ENCODE measurements at regions not wholly inside any gene's neighbourhood (a gene's known extent, or its start where the extent isn't known, plus 50 kb on each side); places are given as distances from the start of the nearest gene placed in this dataset.

GRCh38 chr2:104432991-104433390 lies 420.9 kb upstream of the POU3F3 start:
- no peak for DNase-seq (ENCODE audit: low read depth, low spot score)
- no peaks in the 10 kb centered on the region for H3K9me2 ChIP-seq (ENCODE audit: insufficient read depth)
- intact Hi-C loops (cut with micrococcal nuclease): no loop called here
- H4K20me1 ChIP-seq (ENCODE audit: insufficient read depth): no peaks in the 10 kb centered on the region
- ChIA-PET POLR2A (no interaction called here), CTCF (no interaction called here), RAD21 (ENCODE audit: low non-redundant PET in 1 of 2, low total read pairs in 2 of 2, uncharacterized antibody in 2 of 2, unreplicated experiment in 2 of 2) (no interaction called here)
- no peak overlapping the region for H3K4me2 ChIP-seq (ENCODE audit: low read length)
- no peak overlapping the region for H3K4me3 ChIP-seq (replicated peaks in 1 of 2; ENCODE audit: low read depth in 1 of 2, low read length in 2 of 2)
- BruUV-seq (replicated peaks): no TSS peak
- TF ChIP-seq JUND (IDR thresholded peaks at IDR 0.05) (no peak), SRF (IDR thresholded peaks at IDR 0.05; ENCODE audit: low read depth) (no peak), EGR1 (IDR thresholded peaks at IDR 0.05; ENCODE audit: low read depth) (no peak), SIN3A (IDR thresholded peaks at IDR 0.05; ENCODE audit: low read depth) (no peak), ZNF274 (IDR thresholded peaks at IDR 0.05; ENCODE audit: low read depth, low read length) (no peak), ELF1 (IDR thresholded peaks at IDR 0.05; ENCODE audit: borderline replicate concordance, low read depth) (no peak), ZFX (IDR thresholded peaks at IDR 0.05) (no peak), RAD21 (IDR thresholded peaks at IDR 0.05; ENCODE audit: low read depth) (no peak), MAX (IDR thresholded peaks at IDR 0.05) (no peak), EZH2 (IDR thresholded peaks at IDR 0.05) (no peak)
- H3K27ac ChIP-seq (ENCODE audit: low read depth, low read length): no peak overlapping the region
- no peaks in the 10 kb centered on the region for H3K4me1 ChIP-seq (ENCODE audit: control insufficient read depth in 1 of 2, insufficient read depth in 2 of 2, low read length in 2 of 2)
- no peak for ATAC-seq
- no peaks in the 10 kb centered on the region for H3K27me3 ChIP-seq (ENCODE audit: insufficient read depth, low read length)
- H3K9me3 ChIP-seq (ENCODE audit: control insufficient read depth in 1 of 2, insufficient read depth in 1 of 2, low read depth in 1 of 2, low read length in 2 of 2): peaks cover 5 to 11% of the 10 kb centered on the region in 2 experiments; a peak in 2 of 4 replicates
- no peak overlapping the region for H3K9ac ChIP-seq (ENCODE audit: low read length)
- H2AFZ ChIP-seq (ENCODE audit: low read depth, low read length, poor library complexity, severe bottlenecking): no peak overlapping the region
- H3K36me3 ChIP-seq (ENCODE audit: control insufficient read depth in 1 of 2, insufficient read depth in 2 of 2, low read length in 2 of 2): no peaks in the 10 kb centered on the region
- H3K79me2 ChIP-seq (ENCODE audit: insufficient read depth, low read length): no peaks in the 10 kb centered on the region

GRCh38 chr2:104433657-104434056 lies 420.3 kb upstream of the POU3F3 start:
- no peaks in the 10 kb centered on the region for H3K9me2 ChIP-seq (ENCODE audit: insufficient read depth)
- intact Hi-C loops (cut with micrococcal nuclease): no loop called here
- TF ChIP-seq JUND (IDR thresholded peaks at IDR 0.05): no peak
- TF ChIP-seq CTCF (IDR thresholded peaks at IDR 0.05 in 2 of 3, conservative IDR thresholded peaks at IDR 0.05 in 1 of 3; ENCODE audit: borderline replicate concordance in 1 of 3, insufficient read depth in 1 of 3, low read depth in 2 of 3, low read length in 2 of 3): no peak
- no peak for TF ChIP-seq ELF1 (IDR thresholded peaks at IDR 0.05; ENCODE audit: borderline replicate concordance, low read depth)
- no peak for TF ChIP-seq MAX (IDR thresholded peaks at IDR 0.05)
- no peak for TF ChIP-seq RAD21 (IDR thresholded peaks at IDR 0.05; ENCODE audit: low read depth)
- no peak for TF ChIP-seq SRF (IDR thresholded peaks at IDR 0.05; ENCODE audit: low read depth)
- TF ChIP-seq YY1 (IDR thresholded peaks at IDR 0.05; ENCODE audit: extremely low read depth, insufficient replicate concordance, low read depth, low read length): no peak
- no peak for TF ChIP-seq TCF7L2 (IDR thresholded peaks at IDR 0.05; ENCODE audit: borderline replicate concordance, extremely low read depth, insufficient read depth, insufficient read length)
- no peak for TF ChIP-seq CEBPB (IDR thresholded peaks at IDR 0.05; ENCODE audit: low read depth)
- TF ChIP-seq ATF3 (IDR thresholded peaks at IDR 0.05): no peak
- no peak for TF ChIP-seq POLR2A (IDR thresholded peaks at IDR 0.05; ENCODE audit: borderline replicate concordance, extremely low read depth, insufficient read depth, insufficient read length)
- no peak for TF ChIP-seq FOSL1 (IDR thresholded peaks at IDR 0.05; ENCODE audit: low read depth)
- TF ChIP-seq EGR1 (IDR thresholded peaks at IDR 0.05; ENCODE audit: low read depth): no peak
- no peaks in the 10 kb centered on the region for H3K79me2 ChIP-seq (ENCODE audit: insufficient read depth, low read length)
- no peak overlapping the region for H3K9ac ChIP-seq (ENCODE audit: low read length)
- DNase-seq (ENCODE audit: low read depth, low spot score) (no peak), ATAC-seq (no peak)
- H3K4me3 ChIP-seq (replicated peaks in 1 of 2; ENCODE audit: low read depth in 1 of 2, low read length in 2 of 2): no peak overlapping the region
- H2AFZ ChIP-seq (ENCODE audit: low read depth, low read length, poor library complexity, severe bottlenecking): no peak overlapping the region
- no peak overlapping the region for H3K27ac ChIP-seq (ENCODE audit: low read depth, low read length)
- peaks cover 9 to 15% of the 10 kb centered on the region in 2 experiments; a peak in 2 of 4 replicates for H3K9me3 ChIP-seq (ENCODE audit: control insufficient read depth in 1 of 2, insufficient read depth in 1 of 2, low read depth in 1 of 2, low read length in 2 of 2)
- no peaks in the 10 kb centered on the region for H4K20me1 ChIP-seq (ENCODE audit: insufficient read depth)
- no TSS peak for BruUV-seq (replicated peaks)
- H3K27me3 ChIP-seq (ENCODE audit: insufficient read depth, low read length): no peaks in the 10 kb centered on the region
- no peaks in the 10 kb centered on the region for H3K4me1 ChIP-seq (ENCODE audit: control insufficient read depth in 1 of 2, insufficient read depth in 2 of 2, low read length in 2 of 2)
- ChIA-PET POLR2A (no interaction called here), CTCF (no interaction called here), RAD21 (ENCODE audit: low non-redundant PET in 1 of 2, low total read pairs in 2 of 2, uncharacterized antibody in 2 of 2, unreplicated experiment in 2 of 2) (no interaction called here)
- H3K36me3 ChIP-seq (ENCODE audit: control insufficient read depth in 1 of 2, insufficient read depth in 2 of 2, low read length in 2 of 2): no peaks in the 10 kb centered on the region
- no peak overlapping the region for H3K4me2 ChIP-seq (ENCODE audit: low read length)
